Thyroid gland (tissue), 4 donors: ENCODE measurements at regions not wholly inside any gene's neighbourhood (a gene's known extent, or its start where the extent isn't known, plus 50 kb on each side); places are given as distances from the start of the nearest gene placed in this dataset.
"Not testable (repeated sequence)": the region's sequence is repeated elsewhere in the genome, so short reads cannot be mapped to it uniquely, and the experiment has no call there.

Experiments used
- CTCF ChIP-seq, 6 experiments: fragments of 200-600 bp in 3 of 6; fragments of 450-650 bp in 3 of 6; sonication (generic) in 3 of 6; IDR thresholded peaks; one replicate each; pipeline ENCODE4 v1.5.1; 2016 to 2019; ENCODE audit warnings: antibody characterized with exemption in 6 of 6, mild to moderate bottlenecking in 2 of 6, inconsistent platforms in 1 of 6, moderate library complexity in 1 of 6
- POLR2A ChIP-seq, 2 donors: fragments of 450-650 bp; IDR thresholded peaks; one replicate each; pipeline ENCODE4 v1.6.1; 2017; ENCODE audit warnings: antibody characterized with exemption in 2 of 2, mild to moderate bottlenecking in 2 of 2, moderate library complexity in 1 of 2

- not testable (repeated sequence) for TF ChIP-seq CTCF, POLR2A (IDR thresholded peaks at IDR 0.05)
Measured at GRCh38 chr3:139127629-139128028, 82.9 kb upstream of the PRR23C start.
